ENCODE measurements at regions not wholly inside any gene's neighbourhood (a gene's known extent, or its start where the extent isn't known, plus 50 kb on each side); places are given as distances from the start of the nearest gene placed in this dataset.

- Histone ChIP-seq H2AFZ (ENCODE audit: insufficient read depth, low read depth, low read length, poor library complexity, severe bottlenecking) (no peak overlapping the region), H3K4me1 (ENCODE audit: control insufficient read depth in 1 of 2, insufficient read depth in 2 of 2, low read length in 2 of 2) (peaks cover 30 to 35% of the 10 kb centered on the region in 2 donors), H3K4me2 (replicated peaks; ENCODE audit: extremely low read depth, low read length, poor library complexity, severe bottlenecking) (no peak overlapping the region), H3K4me3 (replicated peaks in 1 of 3; ENCODE audit: low read depth in 2 of 3, low read length in 3 of 3) (no peak overlapping the region), H3K9me3 (replicated peaks in 1 of 2; ENCODE audit: control insufficient read depth in 1 of 2, insufficient read depth in 1 of 2, low read length in 2 of 2) (no peaks in the 10 kb centered on the region), H3K27ac (ENCODE audit: low read depth in 1 of 2, low read length in 2 of 2) (peak overlapping the region in 1 of 2 donors; percentile 76), H3K27me3 (ENCODE audit: control insufficient read depth in 2 of 2, insufficient read depth in 2 of 2, low read length in 2 of 2) (no peaks in the 10 kb centered on the region), H4K20me1 (ENCODE audit: insufficient read depth, low read length) (no peaks in the 10 kb centered on the region), H3K36me3 (replicated peaks in 1 of 2; ENCODE audit: control insufficient read depth in 1 of 2, insufficient read depth in 2 of 2, low read length in 2 of 2) (no peaks in the 10 kb centered on the region), H3K79me2 (ENCODE audit: insufficient read depth, low read length) (no peaks in the 10 kb centered on the region), H3K9ac (ENCODE audit: insufficient read depth, low read length, poor library complexity, severe bottlenecking) (no peak overlapping the region)
- no peak for TF ChIP-seq CTCF (IDR thresholded peaks at IDR 0.05)
- peaks cover 0 to 3% (median 3%) of the 10 kb centered on the region in 3 donors for H3K27me3 Mint-ChIP-seq (ENCODE audit: low read depth in 3 of 3)
- no CpG with 5 or more reads among the region's 2 CpGs for WGBS (ENCODE audit: insufficient coverage)
- intact Hi-C loops (cut with micrococcal nuclease), result loop anchor here (5.0 kb wide), 1 partner anchor 48 kb away; no protein-coding TSS in a partner anchor
- H3K4me3 Mint-ChIP-seq, result no peak overlapping the region
- no peaks in the 10 kb centered on the region for H3K36me3 Mint-ChIP-seq
- peaks cover 32% of the 10 kb centered on the region for H3K4me1 Mint-ChIP-seq
- DNase-seq, result peak in 1 of 3 donors; percentile 76
- peaks cover 0 to 7% (median 3%) of the 10 kb centered on the region in 7 donors for H3K9me3 Mint-ChIP-seq
- H3K27ac Mint-ChIP-seq, result peak overlapping the region; percentile 70 to 93 (median 90)
Observed at GRCh38 chr12:69055280-69055679, 122.3 kb upstream of the CPM start.

GRCh38 chr12:69055706-69056105 lies 122.7 kb upstream of the CPM start:
- H3K36me3 ChIP-seq (replicated peaks in 1 of 2; ENCODE audit: control insufficient read depth in 1 of 2, insufficient read depth in 2 of 2, low read length in 2 of 2), result no peaks in the 10 kb centered on the region
- TF ChIP-seq CTCF (IDR thresholded peaks at IDR 0.05), result no peak
- 0% methylated on average over 1 of the region's 4 CpGs for WGBS (ENCODE audit: insufficient coverage)
- no peak overlapping the region for H3K4me2 ChIP-seq (replicated peaks; ENCODE audit: extremely low read depth, low read length, poor library complexity, severe bottlenecking)
- Mint-ChIP-seq H3K36me3 (no peaks in the 10 kb centered on the region), H3K4me1 (peaks cover 32% of the 10 kb centered on the region), H3K27me3 (ENCODE audit: low read depth in 3 of 3) (peaks cover 0 to 3% (median 3%) of the 10 kb centered on the region in 3 donors), H3K4me3 (no peak overlapping the region), H3K27ac (peak overlapping the region; percentile 70 to 93 (median 90)), H3K9me3 (peaks cover 0 to 5% (median under 1%) of the 10 kb centered on the region in 7 donors)
- H3K79me2 ChIP-seq (ENCODE audit: insufficient read depth, low read length), result no peaks in the 10 kb centered on the region
- no peak overlapping the region for H3K4me3 ChIP-seq (replicated peaks in 1 of 3; ENCODE audit: low read depth in 2 of 3, low read length in 3 of 3)
- no peak overlapping the region for H2AFZ ChIP-seq (ENCODE audit: insufficient read depth, low read depth, low read length, poor library complexity, severe bottlenecking)
- H3K4me1 ChIP-seq (ENCODE audit: control insufficient read depth in 1 of 2, insufficient read depth in 2 of 2, low read length in 2 of 2), result peaks cover 30 to 35% of the 10 kb centered on the region in 2 donors
- no peaks in the 10 kb centered on the region for H4K20me1 ChIP-seq (ENCODE audit: insufficient read depth, low read length)
- peak; percentile 65 to 93 (median 91) for DNase-seq
- no peaks in the 10 kb centered on the region for H3K27me3 ChIP-seq (ENCODE audit: control insufficient read depth in 2 of 2, insufficient read depth in 2 of 2, low read length in 2 of 2)
- no peak overlapping the region for H3K9ac ChIP-seq (ENCODE audit: insufficient read depth, low read length, poor library complexity, severe bottlenecking)
- intact Hi-C loops (cut with micrococcal nuclease), result loop anchor here (5.0 kb wide), 1 partner anchor 48 kb away; no protein-coding TSS in a partner anchor
- H3K27ac ChIP-seq (ENCODE audit: low read depth in 1 of 2, low read length in 2 of 2), result peak overlapping the region; percentile 29 to 76
- H3K9me3 ChIP-seq (replicated peaks in 1 of 2; ENCODE audit: control insufficient read depth in 1 of 2, insufficient read depth in 1 of 2, low read length in 2 of 2), result no peaks in the 10 kb centered on the region

Measured in CD14-positive monocyte (primary cell).